Liver (tissue), 8 donors: ENCODE measurements at regions not wholly inside any gene's neighbourhood (a gene's known extent, or its start where the extent isn't known, plus 50 kb on each side); places are given as distances from the start of the nearest gene placed in this dataset.

Experiments
- DNase-seq: peaks from one replicate; pipeline ENCODE4 v3.0.0-alpha.2; 2017; ENCODE audit warnings: low spot score
- H3K27ac ChIP-seq, 2 donors: one replicate each; pipeline ENCODE4 v1.7.0; 2013; ENCODE audit warnings: inconsistent platforms in 2 of 2, low read length in 2 of 2, control low read depth in 1 of 2, low read depth in 1 of 2, mild to moderate bottlenecking in 1 of 2
- H3K27me3 ChIP-seq, 4 donors: one replicate each; pipeline versions ENCODE4 v1.6.1 to v1.7.0; 2013; ENCODE audit warnings: low read length in 3 of 4, inconsistent platforms in 1 of 4, mild to moderate bottlenecking in 1 of 4, moderate library complexity in 1 of 4; ENCODE audit not compliant: control insufficient read depth in 4 of 4, insufficient read depth in 4 of 4
- H3K36me3 ChIP-seq, 4 donors: one replicate each; pipeline versions ENCODE4 v1.6.1 to v1.7.0; 2013; ENCODE audit warnings: low read length in 3 of 4, mild to moderate bottlenecking in 3 of 4, low read depth in 1 of 4, moderate library complexity in 1 of 4; ENCODE audit not compliant: control insufficient read depth in 4 of 4, insufficient read depth in 3 of 4
- H3K4me1 ChIP-seq, 4 donors: one replicate each; pipeline versions ENCODE4 v1.6.1 to v1.7.0; 2013; ENCODE audit warnings: low read length in 3 of 4, mild to moderate bottlenecking in 3 of 4, moderate library complexity in 1 of 4; ENCODE audit not compliant: control insufficient read depth in 4 of 4, insufficient read depth in 4 of 4
- H3K4me3 ChIP-seq, 3 donors: one replicate each; pipeline versions ENCODE4 v1.6.1 to v1.7.0; 2013; ENCODE audit warnings: low read length in 3 of 3, control low read depth in 1 of 3, low read depth in 1 of 3, mild to moderate bottlenecking in 1 of 3
- H3K9ac ChIP-seq, 2 donors: one replicate each; pipeline ENCODE4 v1.7.0; 2013; ENCODE audit warnings: low read length in 2 of 2, mild to moderate bottlenecking in 2 of 2, moderate library complexity in 2 of 2, control low read depth in 1 of 2, low read depth in 1 of 2
- H3K9me3 ChIP-seq, 4 donors: one replicate each; pipeline versions ENCODE4 v1.6.1 to v1.7.0; 2013; ENCODE audit warnings: low read length in 3 of 4; ENCODE audit not compliant: control insufficient read depth in 4 of 4
- ATF3 ChIP-seq: IDR thresholded peaks from 2 replicates; pipeline ENCODE4 v1.6.1; 2016; ENCODE audit warnings: antibody characterized with exemption
- CTCF ChIP-seq: fragments of 150-350 bp; IDR thresholded peaks from 2 replicates; pipeline ENCODE4 v1.5.1; 2017; ENCODE audit warnings: improper control_type of control experiment, low read depth, low read length; ENCODE audit not compliant: missing input control
- EGR1 ChIP-seq, 2 donors: IDR thresholded peaks; 2 replicates each; pipeline ENCODE4 v1.6.1; 2016 to 2018; ENCODE audit warnings: antibody characterized with exemption in 2 of 2, low read depth in 2 of 2
- FOXA1 ChIP-seq: IDR thresholded peaks from 2 replicates; pipeline ENCODE4 v1.6.1; 2016; ENCODE audit warnings: antibody characterized with exemption
- FOXA2 ChIP-seq: IDR thresholded peaks from 2 replicates; pipeline ENCODE4 v1.6.1; 2016; ENCODE audit warnings: antibody characterized with exemption
- GABPA ChIP-seq, 2 donors: IDR thresholded peaks in 1 of 2; conservative IDR thresholded peaks in 1 of 2; 2 replicates each; pipeline ENCODE4 v1.6.1; 2016; ENCODE audit warnings: antibody characterized with exemption in 2 of 2, mild to moderate bottlenecking in 1 of 2, moderate library complexity in 1 of 2
- HNF4A ChIP-seq, 2 donors: conservative IDR thresholded peaks; 2 replicates each; pipeline ENCODE4 v1.6.1; 2016; ENCODE audit warnings: antibody characterized with exemption in 2 of 2, mild to moderate bottlenecking in 2 of 2
- HNF4G ChIP-seq: IDR thresholded peaks from 2 replicates; pipeline ENCODE4 v1.6.1; 2016; ENCODE audit warnings: antibody characterized with exemption
- JUND ChIP-seq, 2 donors: IDR thresholded peaks; 2 replicates each; pipeline ENCODE4 v1.6.1; 2016; ENCODE audit warnings: antibody characterized with exemption in 2 of 2
- NR2F2 ChIP-seq: IDR thresholded peaks from 2 replicates; pipeline ENCODE4 v1.6.1; 2016; ENCODE audit warnings: antibody characterized with exemption
- RAD21 ChIP-seq, 2 donors: IDR thresholded peaks; 2 replicates each; pipeline ENCODE4 v1.6.1; 2016; ENCODE audit warnings: antibody characterized with exemption in 2 of 2, mild to moderate bottlenecking in 2 of 2
- REST ChIP-seq: IDR thresholded peaks from 2 replicates; pipeline ENCODE4 v1.6.1; 2016; ENCODE audit warnings: antibody characterized with exemption, mild to moderate bottlenecking
- RXRA ChIP-seq, 2 donors: IDR thresholded peaks; 2 replicates each; pipeline ENCODE4 v1.6.1; 2017 to 2018; ENCODE audit warnings: antibody characterized with exemption in 2 of 2, mild to moderate bottlenecking in 1 of 2
- SP1 ChIP-seq: IDR thresholded peaks from 2 replicates; pipeline ENCODE4 v1.6.1; 2018; ENCODE audit warnings: antibody characterized with exemption, mild to moderate bottlenecking
- TAF1 ChIP-seq: conservative IDR thresholded peaks from 2 replicates; pipeline ENCODE4 v1.6.1; 2016; ENCODE audit warnings: antibody characterized with exemption, mild to moderate bottlenecking
- YY1 ChIP-seq: IDR thresholded peaks from 2 replicates; pipeline ENCODE4 v1.6.1; 2016; ENCODE audit warnings: antibody characterized with exemption, mild to moderate bottlenecking
- WGBS: extraction: QIAGEN DNeasy Blood & Tissue Kit; methylation state at CpG from one replicate; pipeline ENCODE4 v1.1.7; 2013; 5-methylcytosine and 5-hydroxymethylcytosine counted together
- TF ChIP-seq, protein P1 (sequence below): IDR thresholded peaks from 2 replicates; pipeline ENCODE4 v1.6.1; 2016; ENCODE audit warnings: antibody characterized with exemption
- TF ChIP-seq, protein P2 (sequence below): IDR thresholded peaks from 2 replicates; pipeline ENCODE4 v1.6.1; 2016; ENCODE audit warnings: antibody characterized with exemption
- donor health status: healthy.
- donor health status: healthy.
- donor health status: healthy.
- donor health status: healthy.
- donor health status: healthy.

DNA sequence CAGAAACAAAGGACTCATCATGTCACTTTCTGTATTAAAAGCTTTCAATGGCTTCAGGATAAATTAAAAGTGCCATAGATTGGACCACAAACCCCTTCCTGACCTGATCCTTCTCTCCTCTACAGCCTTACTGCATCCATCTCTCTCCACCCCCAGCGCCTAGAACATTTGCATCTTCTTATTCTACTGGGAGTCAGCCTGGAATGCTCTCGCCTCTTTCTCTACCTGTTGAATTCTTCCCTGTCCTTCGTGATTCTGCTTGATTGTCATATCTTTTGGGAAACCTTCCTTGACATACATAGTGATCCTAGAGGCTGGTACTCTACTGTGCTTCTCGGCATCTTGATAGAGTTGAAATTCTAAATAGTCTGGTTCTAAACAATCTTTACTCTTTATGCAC, 332.0 kb upstream of the PBX1 start (continued):
- TF ChIP-seq REST (no peak), NR2F2 (no peak), RXRA (IDR thresholded peaks at IDR 0.05) (no peak)
- TF ChIP-seq, protein P1, sequence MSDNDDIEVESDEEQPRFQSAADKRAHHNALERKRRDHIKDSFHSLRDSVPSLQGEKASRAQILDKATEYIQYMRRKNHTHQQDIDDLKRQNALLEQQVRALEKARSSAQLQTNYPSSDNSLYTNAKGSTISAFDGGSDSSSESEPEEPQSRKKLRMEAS: no peak

GRCh38 chr1:164228928-164229327, 330.1 kb upstream of the PBX1 start:
- no peaks in the 10 kb centered on the region for H3K4me1 ChIP-seq
- no peaks in the 10 kb centered on the region for H3K36me3 ChIP-seq
- WGBS: 86% methylated on average over 6 of the region's 6 CpGs
- no peaks in the 10 kb centered on the region for H3K9me3 ChIP-seq
- DNase-seq: no peak
- TF ChIP-seq FOXA1: no peak
- TF ChIP-seq HNF4A (conservative IDR thresholded peaks at IDR 0.05): no peak
- no peak for TF ChIP-seq ATF3
- TF ChIP-seq, protein P2, sequence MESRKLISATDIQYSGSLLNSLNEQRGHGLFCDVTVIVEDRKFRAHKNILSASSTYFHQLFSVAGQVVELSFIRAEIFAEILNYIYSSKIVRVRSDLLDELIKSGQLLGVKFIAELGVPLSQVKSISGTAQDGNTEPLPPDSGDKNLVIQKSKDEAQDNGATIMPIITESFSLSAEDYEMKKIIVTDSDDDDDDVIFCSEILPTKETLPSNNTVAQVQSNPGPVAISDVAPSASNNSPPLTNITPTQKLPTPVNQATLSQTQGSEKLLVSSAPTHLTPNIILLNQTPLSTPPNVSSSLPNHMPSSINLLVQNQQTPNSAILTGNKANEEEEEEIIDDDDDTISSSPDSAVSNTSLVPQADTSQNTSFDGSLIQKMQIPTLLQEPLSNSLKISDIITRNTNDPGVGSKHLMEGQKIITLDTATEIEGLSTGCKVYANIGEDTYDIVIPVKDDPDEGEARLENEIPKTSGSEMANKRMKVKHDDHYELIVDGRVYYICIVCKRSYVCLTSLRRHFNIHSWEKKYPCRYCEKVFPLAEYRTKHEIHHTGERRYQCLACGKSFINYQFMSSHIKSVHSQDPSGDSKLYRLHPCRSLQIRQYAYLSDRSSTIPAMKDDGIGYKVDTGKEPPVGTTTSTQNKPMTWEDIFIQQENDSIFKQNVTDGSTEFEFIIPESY: no peak
- no peak for TF ChIP-seq HNF4G
- TF ChIP-seq SP1: no peak
- no peak for TF ChIP-seq YY1
- TF ChIP-seq FOXA2: no peak
- TF ChIP-seq RAD21 (IDR thresholded peaks at IDR 0.05): no peak
- no peak for TF ChIP-seq REST
- no peak for TF ChIP-seq EGR1 (IDR thresholded peaks at IDR 0.05; ENCODE audit: low read depth in 2 of 2)
- TF ChIP-seq CTCF: no peak
- TF ChIP-seq TAF1: no peak
- TF ChIP-seq GABPA (IDR thresholded peaks at IDR 0.05 in 1 of 2, conservative IDR thresholded peaks at IDR 0.05 in 1 of 2): no peak
- TF ChIP-seq RXRA (IDR thresholded peaks at IDR 0.05): no peak
- TF ChIP-seq JUND (IDR thresholded peaks at IDR 0.05): no peak
- TF ChIP-seq, protein P1: no peak
- no peak overlapping the region for H3K4me3 ChIP-seq
- no peak overlapping the region for H3K27ac ChIP-seq
- no peak overlapping the region for H3K9ac ChIP-seq
- no peaks in the 10 kb centered on the region for H3K27me3 ChIP-seq
